HG03460 (cell line): ENCODE measurements at regions not wholly inside any gene's neighbourhood (a gene's known extent, or its start where the extent isn't known, plus 50 kb on each side); places are given as distances from the start of the nearest gene placed in this dataset.

Source experiments
- ATAC-seq: cut with Tn5 transposase; IDR thresholded peaks from one replicate; pipeline ENCODE4 v1.9.1; 2021; ENCODE audit not compliant: unreplicated experiment

DNA sequence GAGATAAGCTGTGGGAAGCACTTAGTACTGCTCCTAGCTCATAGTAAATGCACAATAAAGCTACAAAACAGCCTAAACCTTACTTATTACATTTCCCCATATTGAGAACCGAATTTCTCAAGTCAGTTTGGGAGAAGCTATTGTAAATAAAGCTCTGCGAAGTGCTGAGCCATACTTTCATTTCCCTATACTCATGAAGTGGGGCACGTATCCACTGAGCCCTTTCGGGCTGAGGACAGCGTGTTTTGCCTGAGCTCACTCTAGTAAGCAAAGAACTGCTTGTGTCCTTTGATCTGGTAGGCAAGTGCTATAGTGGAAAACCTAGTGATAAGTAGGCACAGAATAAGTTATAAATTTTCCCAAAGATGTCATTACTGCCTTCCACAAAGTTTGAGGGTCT, 165.0 kb downstream of the RSL24D1 start:
- ATAC-seq, result no peak

DNA sequence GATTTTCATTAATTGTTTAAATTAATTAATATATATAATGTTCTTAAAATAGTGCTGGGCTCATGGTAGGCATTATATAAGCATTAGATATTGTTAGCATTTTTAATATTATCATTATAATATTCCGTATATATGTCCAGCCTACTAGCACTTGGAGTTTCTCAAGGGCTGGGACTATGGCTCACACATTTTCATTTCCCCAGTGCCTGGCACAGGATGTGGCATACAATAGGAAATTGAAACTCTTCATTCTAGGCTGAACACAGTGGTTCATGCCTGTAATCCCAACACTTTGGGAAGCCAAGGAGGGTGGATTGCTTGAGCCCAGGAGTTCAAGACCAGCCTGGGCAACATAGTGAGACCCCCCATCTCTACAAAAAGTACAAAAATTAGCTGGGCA, 170.4 kb downstream of the RSL24D1 start:
- ATAC-seq, result no peak

DNA sequence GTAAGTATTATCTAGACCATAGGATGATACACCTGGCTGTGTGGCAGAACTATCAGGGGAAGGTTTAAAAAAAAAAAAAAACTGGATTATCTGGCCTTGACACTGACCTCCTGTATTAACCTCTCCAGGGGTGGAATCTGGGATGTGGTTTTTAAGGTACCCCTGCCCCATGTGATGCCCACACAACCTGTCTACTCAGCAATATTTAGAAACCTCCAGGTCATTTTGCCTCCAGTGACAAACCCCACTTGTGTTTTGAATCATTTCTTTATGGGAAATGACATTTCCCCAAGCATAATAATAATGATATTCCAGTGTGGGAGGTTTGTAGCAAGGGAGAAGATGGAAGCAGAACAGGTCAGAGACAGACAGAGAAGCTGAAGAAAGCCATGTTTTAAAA, 179.1 kb downstream of the RSL24D1 start:
- ATAC-seq, result no peak

DNA sequence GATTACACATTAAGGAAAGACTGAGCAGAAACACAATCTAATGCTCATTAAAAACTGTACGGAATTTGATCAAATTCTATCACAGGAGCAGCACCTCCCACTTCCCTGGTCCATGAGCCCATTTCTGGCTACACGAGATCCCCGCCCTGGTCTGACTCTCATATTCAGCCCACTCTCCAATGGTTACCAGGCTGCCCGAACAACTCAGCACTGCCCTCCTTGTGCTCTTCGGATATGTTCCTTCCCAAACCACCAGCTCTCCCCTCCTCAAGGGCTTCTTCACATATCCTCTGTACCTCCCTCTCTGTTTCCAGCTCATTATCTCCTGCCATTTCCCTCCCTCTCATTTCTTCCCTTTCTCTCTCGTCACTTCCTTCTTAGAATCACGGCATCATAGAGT, 180.5 kb downstream of the RSL24D1 start:
- ATAC-seq, result no peak

DNA sequence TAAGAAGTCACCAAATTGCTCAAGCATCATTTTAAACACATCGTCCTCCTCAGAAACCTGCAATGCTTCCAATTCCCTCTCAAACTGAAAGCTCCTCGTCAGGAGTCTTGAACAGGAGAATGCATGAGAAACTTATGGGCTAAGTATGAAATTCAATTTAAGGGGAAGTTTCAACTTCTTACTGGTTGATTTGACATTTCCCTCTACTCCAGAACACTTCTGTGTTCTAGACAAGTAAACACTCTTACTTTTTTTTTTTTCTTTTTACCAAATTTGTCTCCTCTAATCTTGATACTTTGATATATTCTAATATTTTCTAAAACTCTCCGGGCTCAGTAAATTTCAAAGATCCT, 181.7 kb downstream of the RSL24D1 start:
- ATAC-seq, result no peak

DNA sequence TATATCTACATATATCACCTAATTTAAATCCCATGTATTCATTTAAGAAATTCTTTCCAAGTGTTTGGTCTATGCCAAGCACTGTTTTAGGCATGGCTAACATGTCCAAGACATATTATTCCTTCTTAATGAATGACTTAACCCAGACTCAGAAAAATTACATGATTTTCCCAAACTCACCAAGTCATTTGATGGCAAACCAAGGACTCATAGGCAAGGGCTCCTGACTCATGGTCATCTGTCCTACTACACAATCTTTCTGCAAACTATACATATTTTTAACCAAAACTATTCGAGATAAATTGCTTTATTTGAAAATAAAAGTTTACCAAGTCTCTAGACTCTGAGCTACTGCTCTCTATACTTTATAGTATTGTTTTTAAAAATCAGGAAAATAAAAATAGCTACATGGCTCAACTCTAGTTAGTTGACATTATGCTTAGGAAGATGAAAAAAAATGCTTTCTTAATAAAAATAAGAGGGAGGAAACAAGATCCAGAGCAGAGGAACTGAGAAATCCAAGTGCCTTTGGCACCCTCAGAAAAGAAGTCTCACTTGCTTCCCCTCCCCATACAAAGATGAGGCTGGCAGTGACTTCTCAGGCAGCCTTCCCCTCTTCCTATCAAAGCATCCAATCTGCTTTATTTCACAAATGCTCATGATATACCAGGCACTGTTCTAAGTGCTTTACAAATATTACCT, 182.2 kb downstream of the RSL24D1 start:
- no peak for ATAC-seq

DNA sequence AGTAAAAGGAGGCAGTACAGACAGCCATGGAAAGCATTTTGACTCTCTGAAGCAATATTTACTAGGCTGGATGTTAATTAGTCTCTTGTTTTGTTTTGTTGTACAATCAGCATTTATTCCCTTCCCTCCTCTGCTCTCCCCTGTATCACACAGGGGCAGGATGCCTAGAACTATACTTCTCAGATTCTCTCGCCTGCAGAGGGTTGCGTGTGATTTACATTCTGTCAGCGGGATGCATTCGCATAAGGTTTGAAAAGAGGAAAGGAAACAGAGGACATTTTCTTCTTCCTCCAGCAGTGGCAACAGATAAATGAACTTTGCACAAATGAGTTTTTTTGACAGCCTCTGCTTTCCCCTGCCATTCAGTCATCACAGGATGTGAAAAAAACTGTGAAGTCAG, 188.3 kb downstream of the RSL24D1 start:
- no peak for ATAC-seq

DNA sequence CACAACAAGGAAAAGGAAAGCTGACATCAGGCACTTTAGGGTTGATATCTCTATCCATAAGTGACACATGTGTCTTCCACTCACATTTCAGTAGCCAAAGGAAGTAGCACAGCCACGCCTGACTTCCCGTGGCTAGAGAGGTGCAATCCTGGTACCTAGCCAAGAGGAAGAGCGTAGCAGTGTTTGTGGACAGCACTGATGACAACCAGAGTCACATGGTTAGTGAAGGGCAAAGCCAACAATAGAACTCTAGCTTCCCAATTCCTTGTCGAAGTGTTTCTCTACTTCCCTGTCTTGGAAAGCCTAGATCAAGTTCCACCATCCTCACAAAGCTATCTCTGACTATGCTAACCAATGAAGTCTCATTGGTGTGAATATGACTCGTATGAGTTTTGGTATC, 189.2 kb downstream of the RSL24D1 start:
- ATAC-seq, result no peak

DNA sequence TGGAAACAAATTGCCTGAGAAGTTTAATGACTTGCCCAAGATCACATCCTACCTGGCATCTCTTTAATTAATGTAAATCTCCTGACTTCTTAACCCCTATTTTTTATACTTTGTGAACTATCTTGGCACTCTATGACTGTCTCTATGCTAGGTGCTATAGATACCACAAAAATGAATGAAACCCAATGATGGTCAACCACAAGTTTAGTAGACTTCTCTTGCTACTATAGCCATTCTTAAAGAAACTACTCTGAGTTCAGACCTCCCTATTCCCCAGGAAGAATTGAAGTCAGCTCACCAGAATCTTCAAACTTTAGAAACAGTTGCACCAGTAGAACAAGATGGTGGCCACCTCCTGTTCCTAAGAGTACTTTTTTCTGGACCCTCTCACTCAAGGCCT, 191.1 kb downstream of the RSL24D1 start:
- ATAC-seq, result no peak

DNA sequence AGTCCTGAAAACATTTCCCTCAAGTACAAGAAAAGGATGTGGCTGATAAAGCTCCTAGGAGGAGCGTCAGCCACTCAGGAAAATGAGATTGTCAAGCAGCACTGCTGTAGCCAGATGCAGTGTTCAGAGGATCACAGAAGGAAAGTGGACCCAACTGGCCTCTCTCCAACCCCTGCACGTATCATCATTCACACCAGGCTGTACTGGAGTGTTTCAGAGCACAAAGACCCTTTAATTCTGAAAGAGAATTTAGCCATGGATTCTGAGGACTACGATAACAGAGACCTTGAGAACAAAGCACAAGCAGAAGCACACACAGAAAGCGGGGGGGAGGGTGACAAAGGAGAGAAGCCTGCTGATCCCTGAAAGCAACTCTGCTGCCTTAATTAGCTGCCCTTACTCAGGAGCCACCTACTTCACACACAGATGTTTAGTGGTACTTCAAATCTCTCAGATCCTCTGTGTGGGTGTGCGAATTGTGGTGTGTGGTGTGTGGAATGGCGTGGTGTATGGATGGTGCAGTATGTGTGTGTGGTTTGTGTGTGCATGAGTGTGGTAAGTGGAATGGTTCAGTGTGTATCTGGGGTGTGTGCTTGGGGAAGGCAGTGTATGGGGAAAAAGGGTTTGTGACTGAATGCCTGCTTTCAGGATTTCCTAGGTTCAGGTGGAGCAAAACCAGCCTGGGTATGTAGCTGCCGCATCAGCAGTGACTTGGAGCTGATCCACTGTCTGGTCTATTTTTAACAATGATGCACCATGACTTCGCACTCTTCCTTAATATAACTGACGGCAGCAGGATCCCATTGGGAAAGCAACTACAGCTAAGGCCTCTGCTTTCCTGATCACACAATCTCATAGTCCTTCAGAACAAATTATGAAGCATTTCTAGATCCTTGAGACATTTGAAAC, 192.5 kb downstream of the RSL24D1 start:
- ATAC-seq, result no peak

DNA sequence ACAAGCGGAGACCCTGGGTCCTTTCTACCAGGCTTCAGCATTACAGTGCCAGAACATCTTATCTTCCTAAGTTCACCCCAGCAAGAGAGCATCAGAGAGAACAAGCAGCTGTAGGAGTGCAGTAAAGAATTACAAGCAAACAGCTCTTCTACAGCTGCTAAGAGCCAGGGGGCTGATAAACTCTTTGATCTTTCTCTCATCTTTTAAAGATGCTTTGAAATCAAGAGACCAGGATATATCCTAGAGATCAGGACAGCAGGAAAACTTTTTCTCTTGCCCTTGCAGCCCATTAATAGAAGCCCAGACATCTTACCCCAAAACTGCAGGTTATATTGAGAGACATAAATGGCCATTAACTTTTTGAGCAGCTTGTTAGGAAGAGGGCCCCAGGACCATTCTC, 198.1 kb downstream of the RSL24D1 start:
- no peak for ATAC-seq

DNA sequence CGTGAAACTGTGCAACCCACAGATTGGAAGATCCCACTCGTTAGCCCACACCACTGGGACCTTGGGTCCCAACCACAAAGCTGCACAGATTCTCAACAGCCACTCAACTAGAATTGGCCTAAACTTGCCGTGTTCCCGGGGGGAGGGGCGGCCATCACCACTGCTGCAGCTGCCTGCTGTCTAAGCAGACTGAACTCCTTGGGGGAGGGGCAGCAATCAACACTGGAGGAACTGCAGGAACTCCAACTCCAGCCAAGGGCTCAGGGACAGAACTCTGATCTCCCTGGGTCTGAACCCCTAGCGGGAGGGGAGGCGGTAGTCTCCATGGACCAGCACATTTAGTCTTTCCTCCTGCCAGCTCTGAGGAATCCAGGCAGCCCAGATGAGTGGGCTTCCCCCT, 205.9 kb downstream of the RSL24D1 start:
- ATAC-seq, result no peak

DNA sequence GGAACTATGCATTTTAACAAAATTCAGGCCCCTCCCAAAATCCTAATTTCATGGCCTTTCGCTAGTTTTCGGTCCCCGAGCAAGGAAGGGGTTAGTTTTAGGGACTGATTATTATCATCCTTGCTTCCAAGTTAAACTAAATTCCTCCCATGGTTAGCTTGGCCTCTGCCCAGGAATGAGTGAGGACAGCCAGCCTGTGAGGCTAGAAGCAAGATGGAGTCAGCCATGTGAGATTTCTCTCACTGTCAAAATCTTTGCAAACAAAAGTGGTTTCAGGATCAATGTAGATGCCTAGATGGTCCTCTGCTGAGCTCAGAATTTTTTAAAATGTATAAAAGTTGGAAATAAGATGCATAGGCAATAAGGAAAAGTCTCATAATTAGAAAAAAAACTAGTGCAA, 208.9 kb downstream of the RSL24D1 start:
- no peak for ATAC-seq

DNA sequence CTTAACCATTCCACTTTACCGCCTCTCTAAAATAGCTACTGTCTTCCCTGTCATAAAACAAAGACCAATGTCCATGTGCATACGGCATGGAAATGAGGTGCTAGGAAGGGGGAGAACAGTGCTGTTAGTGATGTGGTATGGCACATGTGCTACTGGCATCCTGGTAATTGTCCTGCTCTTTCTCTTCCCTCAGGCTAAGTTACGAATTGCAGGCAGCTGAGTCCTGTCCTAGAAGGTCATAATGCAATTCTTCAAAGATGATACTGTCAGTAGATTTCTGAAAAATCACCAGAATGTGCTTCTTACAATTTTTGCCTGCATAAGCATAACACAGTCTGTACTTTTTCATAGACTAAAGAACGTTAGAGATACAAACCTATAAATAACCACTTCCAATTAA, 216.8 kb downstream of the RSL24D1 start:
- ATAC-seq, result no peak

DNA sequence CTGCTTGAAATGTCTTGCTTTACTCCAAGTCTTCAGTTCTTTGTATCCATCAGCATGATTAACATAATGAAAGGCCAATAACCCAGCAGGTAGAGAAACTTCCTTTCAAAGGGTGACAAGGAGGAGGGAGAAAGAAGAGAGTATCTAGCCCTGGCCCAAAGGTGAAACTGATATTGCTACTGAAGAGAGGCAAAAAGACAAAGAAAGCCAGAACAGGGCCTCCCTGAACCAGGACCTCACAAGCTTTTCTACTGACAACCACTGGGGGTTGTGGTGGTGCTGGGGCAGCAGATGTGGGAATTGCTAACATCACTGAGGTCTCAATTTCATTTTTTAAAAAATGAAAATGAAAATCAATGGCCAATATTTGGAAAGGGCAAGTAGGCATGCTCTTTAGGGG, 234.1 kb downstream of the RSL24D1 start:
- ATAC-seq, result no peak

DNA sequence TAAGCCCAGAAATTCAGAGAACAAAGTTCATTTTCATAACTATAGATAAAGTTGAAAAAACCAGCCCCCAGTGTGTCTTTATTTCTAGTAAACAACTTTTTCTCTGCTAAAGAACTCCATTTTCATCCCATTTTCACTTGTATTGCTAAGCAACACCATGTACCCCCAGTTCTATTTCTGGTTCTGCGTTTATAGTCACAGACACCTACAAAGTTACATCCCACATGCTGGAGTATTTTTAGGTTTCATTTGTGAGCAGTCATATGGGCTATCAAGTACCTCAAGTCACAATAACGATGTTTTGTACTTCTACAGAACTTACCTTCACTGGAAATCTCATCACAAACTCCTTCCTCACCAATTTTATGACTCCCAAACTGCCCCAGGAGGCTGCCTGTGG, 236.5 kb downstream of the RSL24D1 start:
- ATAC-seq, result no peak

DNA sequence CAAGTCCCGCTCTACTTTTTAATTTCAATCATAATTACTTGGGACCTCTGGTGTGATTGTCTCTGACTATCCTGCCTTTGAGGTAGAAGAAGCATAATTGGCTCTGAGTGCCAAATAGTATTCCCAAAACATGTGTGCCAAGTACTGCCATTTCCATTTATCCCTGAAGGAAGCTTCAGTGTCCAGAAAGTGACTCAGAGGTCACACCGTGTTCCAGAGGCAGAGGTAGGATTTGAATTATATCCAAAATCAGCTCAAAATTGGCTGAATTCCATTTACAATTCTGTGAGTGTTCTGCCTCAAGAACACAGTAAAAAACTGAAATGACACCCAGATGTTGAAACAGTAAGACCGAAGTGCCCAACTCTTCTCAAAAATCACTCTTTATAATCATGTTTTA, 255.3 kb downstream of the RSL24D1 start:
- no peak for ATAC-seq

DNA sequence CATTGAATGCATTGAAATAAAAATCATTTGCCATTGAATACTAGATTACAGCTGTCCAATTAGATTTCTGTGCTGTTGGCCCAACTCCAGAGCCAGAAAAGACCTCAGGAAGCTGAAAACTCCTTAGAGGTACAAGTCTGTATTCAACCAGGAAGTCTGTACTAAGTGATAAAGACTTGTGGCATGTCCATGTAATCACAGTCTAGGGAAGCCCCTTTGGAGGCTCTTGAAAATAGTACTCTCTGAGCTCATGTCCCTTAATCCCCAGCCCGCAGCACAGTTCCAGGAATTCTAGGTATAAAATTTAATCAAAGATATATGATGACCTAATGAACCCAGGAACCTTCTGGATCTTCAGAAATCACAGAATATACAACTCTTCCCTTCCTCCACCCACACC, 279.4 kb downstream of the RSL24D1 start:
- no peak for ATAC-seq

DNA sequence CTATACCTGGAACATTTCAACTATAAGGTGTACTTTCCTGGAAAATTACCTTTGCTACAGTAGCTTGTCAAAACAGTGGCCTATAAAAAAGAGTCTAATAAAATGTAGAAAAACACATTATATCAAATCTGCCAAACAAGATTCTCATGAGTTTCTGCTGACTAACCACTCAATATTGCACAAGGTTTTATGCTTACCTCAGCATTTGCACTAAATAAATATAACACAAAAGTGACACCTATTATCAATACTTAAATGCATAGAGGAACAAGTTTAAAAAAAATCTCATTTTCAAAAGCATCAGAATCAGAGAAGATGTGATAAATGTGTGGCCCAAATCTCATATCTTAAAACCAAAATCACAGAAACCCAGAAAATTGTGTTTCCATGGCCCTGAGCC, 281.4 kb downstream of the RSL24D1 start:
- no peak for ATAC-seq

DNA sequence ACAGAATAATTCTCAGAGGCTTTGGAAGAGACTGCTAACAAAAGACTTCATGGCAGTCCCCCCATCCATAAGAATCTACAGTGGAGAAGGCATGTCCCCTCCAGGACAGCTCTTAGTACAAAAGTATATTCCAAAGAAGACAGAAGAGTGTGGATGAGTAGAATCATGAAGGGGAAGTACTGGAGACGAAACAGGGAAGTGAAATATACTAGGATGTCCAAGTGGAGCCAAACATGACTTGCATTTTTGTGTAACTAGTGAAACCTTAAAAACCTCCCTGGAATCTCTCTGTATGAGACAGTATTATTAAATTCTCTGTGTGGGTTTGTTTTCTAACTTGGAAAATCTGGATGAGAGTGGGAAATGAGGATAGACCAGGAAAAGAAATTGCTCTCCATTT, 312.4 kb downstream of the RSL24D1 start:
- ATAC-seq, result no peak

DNA sequence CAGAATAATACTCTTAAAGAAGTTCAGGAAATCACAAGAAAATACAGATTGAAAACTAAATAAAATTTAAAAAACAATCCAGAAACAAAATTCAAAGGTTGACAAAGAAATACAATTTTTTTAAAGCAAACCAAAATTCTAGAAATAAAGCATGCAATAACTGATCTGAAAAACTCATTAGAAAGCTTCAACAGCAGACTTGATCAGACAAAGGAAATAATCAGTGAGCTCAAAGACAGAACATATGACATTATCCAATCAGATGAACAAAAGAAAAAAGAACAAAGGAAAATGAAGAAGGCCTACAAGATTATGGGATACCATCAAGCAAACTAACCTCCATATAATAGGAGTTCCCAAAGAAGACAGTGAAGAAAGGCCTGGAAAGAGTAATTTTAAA, 336.8 kb downstream of the RSL24D1 start:
- no peak for ATAC-seq

DNA sequence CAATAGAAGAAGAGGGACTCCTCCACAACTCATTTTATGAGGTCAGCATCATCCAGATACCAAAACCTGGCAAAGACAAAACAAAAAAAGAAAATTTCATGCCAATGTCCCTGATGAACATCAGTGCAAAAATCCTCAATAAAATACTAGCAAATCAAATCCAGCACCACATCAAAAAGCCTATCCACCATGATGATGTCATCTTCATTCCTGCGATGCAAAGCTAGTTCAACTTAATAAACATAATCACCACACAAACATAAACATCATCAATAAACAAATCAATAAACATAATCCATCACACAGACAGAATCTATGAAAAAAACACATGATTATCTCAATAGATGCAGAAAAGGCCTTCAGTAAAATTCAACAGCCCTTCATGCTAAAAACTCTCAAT, 342.1 kb downstream of the RSL24D1 start:
- ATAC-seq, result no peak

DNA sequence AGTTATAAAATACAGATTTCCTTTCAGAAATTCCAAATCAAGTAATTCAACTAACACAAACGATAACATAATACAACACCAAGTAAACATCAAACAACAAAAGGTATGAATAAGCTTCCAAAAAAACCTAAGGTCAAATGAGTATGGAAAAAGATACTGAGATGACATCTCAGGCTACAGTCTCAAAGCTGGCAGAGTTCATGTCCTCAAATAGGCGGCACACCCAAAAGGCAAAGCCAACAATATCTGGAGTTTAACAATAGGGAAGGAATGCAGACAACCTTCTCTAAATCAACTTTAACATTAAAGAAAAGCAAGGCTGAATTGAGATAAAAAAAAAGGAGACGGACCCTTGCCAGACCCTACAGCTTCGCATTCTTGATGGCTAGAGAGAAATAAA, 346.6 kb downstream of the RSL24D1 start:
- no peak for ATAC-seq
